ENCODE measurements at regions not wholly inside any gene's neighbourhood (a gene's known extent, or its start where the extent isn't known, plus 50 kb on each side); places are given as distances from the start of the nearest gene placed in this dataset.
"Not testable (repeated sequence)": the region's sequence is repeated elsewhere in the genome, so short reads cannot be mapped to it uniquely, and the experiment has no call there.

GRCh38 chr3:35257641-35258040 is 381.7 kb upstream of the ARPP21 start:
- DNase-seq, result no peak
- H3K36me3 ChIP-seq, result no peaks in the 10 kb centered on the region
- TF ChIP-seq CTCF (IDR thresholded peaks at IDR 0.05; ENCODE audit: low read depth, low read length), result no peak
- no peak overlapping the region for H3K4me3 ChIP-seq (ENCODE audit: low read depth, low read length)
- no peaks in the 10 kb centered on the region for H3K4me1 ChIP-seq
- H3K27me3 ChIP-seq, result no peaks in the 10 kb centered on the region
- no peaks in the 10 kb centered on the region for H3K9me3 ChIP-seq

GRCh38 chr3:35262406-35262805 is 376.9 kb upstream of the ARPP21 start:
- no peaks in the 10 kb centered on the region for H3K36me3 ChIP-seq
- no peak overlapping the region for H3K4me3 ChIP-seq (ENCODE audit: low read depth, low read length)
- DNase-seq, result no peak
- H3K9me3 ChIP-seq, result no peaks in the 10 kb centered on the region
- no peaks in the 10 kb centered on the region for H3K4me1 ChIP-seq
- H3K27me3 ChIP-seq, result no peaks in the 10 kb centered on the region
- no peak for TF ChIP-seq CTCF (IDR thresholded peaks at IDR 0.05; ENCODE audit: low read depth, low read length)

- Histone ChIP-seq H3K27me3 (no peaks in the 10 kb centered on the region), H3K36me3 (no peaks in the 10 kb centered on the region), H3K4me3 (ENCODE audit: low read depth, low read length) (no peak overlapping the region), H3K4me1 (no peaks in the 10 kb centered on the region), H3K9me3 (no peaks in the 10 kb centered on the region)
- no peak for TF ChIP-seq CTCF (IDR thresholded peaks at IDR 0.05; ENCODE audit: low read depth, low read length)
- no peak for DNase-seq
These were observed 375.8 kb upstream of the ARPP21 start for GRCh38 chr3:35263477-35263876.

- H3K27me3 ChIP-seq; H3K4me3 ChIP-seq (ENCODE audit: low read depth, low read length); DNase-seq; H3K4me1 ChIP-seq; H3K9me3 ChIP-seq; H3K36me3 ChIP-seq: not testable (repeated sequence)
These were observed 373.3 kb upstream of the ARPP21 start for GRCh38 chr3:35266065-35266464.

GRCh38 chr3:35275768-35276167 is 363.6 kb upstream of the ARPP21 start:
- no peak for TF ChIP-seq CTCF (IDR thresholded peaks at IDR 0.05; ENCODE audit: low read depth, low read length)
- H3K36me3 ChIP-seq, result no peaks in the 10 kb centered on the region
- no peak for DNase-seq
- no peaks in the 10 kb centered on the region for H3K27me3 ChIP-seq
- H3K4me3 ChIP-seq (ENCODE audit: low read depth, low read length), result no peak overlapping the region
- H3K9me3 ChIP-seq, result no peaks in the 10 kb centered on the region
- H3K4me1 ChIP-seq, result no peaks in the 10 kb centered on the region

GRCh38 chr3:35276568-35276967 is 362.8 kb upstream of the ARPP21 start:
- TF ChIP-seq CTCF (IDR thresholded peaks at IDR 0.05; ENCODE audit: low read depth, low read length), result no peak
- H3K36me3 ChIP-seq, result no peaks in the 10 kb centered on the region
- no peak for DNase-seq
- H3K9me3 ChIP-seq, result no peaks in the 10 kb centered on the region
- no peaks in the 10 kb centered on the region for H3K27me3 ChIP-seq
- H3K4me3 ChIP-seq (ENCODE audit: low read depth, low read length), result no peak overlapping the region
- no peaks in the 10 kb centered on the region for H3K4me1 ChIP-seq

All from BE2C (cell line).